Esophagus mucosa (tissue), 1 donor: ENCODE measurements at regions not wholly inside any gene's neighbourhood (a gene's known extent, or its start where the extent isn't known, plus 50 kb on each side); places are given as distances from the start of the nearest gene placed in this dataset.
"Not testable (repeated sequence)": the region's sequence is repeated elsewhere in the genome, so short reads cannot be mapped to it uniquely, and the experiment has no call there.

Source experiments
- ATAC-seq: fragments of 200-7000 bp; cut with Tn5 transposase; one replicate; pipeline ENCODE4 v1.9.1; 2020
- donor health status: DM: yes; HTN: yes; CAD: no.

DNA sequence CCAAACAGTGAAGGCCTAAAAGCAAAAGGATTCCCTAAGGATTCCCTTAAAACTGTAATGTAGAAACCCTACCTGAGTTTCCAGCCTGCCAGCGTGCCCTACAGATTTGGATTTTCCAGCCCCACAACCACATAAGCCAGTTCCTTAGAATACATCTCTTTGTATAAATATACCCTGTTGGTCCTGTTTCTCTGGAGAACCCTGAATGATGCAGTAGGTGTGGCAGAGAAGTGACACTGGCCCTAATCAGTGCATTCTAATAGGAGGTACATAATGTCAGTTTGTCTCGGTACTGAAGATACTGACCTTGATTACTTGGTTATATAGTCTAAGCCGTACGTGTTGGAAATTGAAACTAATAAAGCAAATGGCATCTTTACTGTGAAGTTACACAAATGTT is 707.8 kb upstream of the SLC35B3 start:
- ATAC-seq = peak; percentile 91

- ATAC-seq = no peak
Measured at GRCh38 chr6:9140951-9141460, 705.7 kb upstream of the SLC35B3 start.

DNA sequence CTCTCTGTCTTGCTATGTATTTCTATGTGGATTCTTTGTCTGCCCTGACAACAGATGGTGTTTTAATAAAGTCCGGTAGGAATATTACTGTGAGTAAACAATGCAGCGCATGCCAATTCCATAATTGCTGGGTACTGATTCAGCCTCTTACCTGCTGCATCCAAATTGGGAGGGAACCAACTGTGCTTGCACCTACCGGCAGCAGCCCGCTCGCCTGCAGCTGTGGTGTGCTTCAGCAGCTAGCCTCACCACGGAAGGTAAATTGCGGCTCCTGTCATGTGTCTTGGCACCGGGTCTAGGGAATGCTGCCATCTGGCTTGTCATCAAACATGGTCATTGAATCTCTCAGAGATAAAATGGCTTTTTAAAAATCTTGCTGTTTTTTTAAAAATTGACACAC is 704.8 kb upstream of the SLC35B3 start:
- peak; percentile 71 for ATAC-seq

- ATAC-seq = no peak
Measured at GRCh38 chr6:9139746-9140145, 704.4 kb upstream of the SLC35B3 start.

GRCh38 chr6:9138936-9139335 is 703.6 kb upstream of the SLC35B3 start:
- no peak for ATAC-seq

GRCh38 chr6:9136141-9136822 is 700.9 kb upstream of the SLC35B3 start:
- ATAC-seq = no peak

- ATAC-seq = peak; percentile 48
Measured at GRCh38 chr6:9131616-9132015, 696.3 kb upstream of the SLC35B3 start.

DNA sequence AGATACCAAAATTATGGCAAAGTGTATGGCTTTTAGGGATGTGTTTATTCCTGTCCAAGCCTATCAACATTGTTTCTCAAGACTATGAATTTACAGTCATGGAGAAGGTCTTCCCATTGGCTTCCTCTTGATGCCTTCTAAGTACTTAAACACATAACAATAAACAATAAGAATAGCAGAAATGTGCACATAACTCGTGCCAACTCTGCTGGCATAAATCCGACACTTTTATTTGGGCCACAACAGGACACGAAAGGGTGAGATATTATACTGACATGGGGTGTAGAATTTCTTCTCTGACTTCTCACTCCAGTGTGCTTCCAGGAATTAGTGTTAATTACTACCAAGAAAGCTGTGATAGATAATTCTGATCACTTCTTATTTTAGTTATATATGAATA is 695.9 kb upstream of the SLC35B3 start:
- ATAC-seq = no peak

DNA sequence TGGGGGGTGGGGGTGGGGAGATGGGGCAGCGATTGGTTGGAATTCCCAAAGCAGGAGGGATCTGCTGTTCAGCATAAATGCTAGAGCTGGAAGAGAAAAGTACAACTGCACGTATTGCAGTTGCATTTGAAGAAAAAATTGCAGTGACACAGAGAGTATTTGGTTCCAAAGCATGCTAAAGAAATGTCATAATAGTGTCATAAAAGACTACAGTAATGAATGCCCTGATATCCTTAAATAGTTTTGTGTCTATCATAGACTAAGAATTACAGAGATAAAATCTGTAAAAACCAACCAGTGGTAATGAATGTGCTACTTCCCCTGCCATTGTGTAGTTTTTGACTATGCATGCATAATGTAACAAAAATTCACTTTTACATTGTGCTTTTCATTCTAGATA is 693.6 kb upstream of the SLC35B3 start:
- ATAC-seq = no peak

DNA sequence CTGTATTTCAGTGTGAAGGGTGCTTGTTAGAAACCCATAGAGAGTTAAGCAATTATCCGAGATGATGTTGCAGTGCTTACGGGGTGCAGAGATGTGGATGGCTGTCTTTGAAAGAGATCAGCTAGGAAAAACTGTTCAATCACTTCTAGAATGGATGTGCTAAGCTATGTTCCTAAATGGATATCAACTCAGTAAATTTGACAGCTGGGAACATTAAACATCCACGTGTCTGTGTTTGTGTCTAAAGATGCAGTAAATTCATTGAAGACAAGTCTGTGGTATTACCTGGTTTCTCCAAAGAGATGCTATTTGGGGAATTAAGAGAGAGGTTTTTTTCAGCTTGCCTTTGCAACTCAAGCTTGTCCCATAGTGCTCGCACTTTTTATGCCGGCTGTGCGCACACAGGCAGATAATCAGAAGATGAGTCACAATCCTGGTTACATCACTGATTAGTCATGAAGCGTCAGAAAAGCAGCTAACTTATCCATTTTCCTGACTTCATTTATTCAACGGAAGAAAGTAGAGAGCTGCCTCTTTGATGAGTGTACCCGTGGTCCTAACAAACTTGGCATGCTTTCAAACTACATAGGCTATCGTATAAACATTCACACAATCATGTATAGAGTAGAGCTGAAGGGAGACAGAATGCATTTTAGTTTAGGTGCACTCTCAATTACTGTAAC is 691.7 kb upstream of the SLC35B3 start:
- peak; percentile 72 for ATAC-seq

DNA sequence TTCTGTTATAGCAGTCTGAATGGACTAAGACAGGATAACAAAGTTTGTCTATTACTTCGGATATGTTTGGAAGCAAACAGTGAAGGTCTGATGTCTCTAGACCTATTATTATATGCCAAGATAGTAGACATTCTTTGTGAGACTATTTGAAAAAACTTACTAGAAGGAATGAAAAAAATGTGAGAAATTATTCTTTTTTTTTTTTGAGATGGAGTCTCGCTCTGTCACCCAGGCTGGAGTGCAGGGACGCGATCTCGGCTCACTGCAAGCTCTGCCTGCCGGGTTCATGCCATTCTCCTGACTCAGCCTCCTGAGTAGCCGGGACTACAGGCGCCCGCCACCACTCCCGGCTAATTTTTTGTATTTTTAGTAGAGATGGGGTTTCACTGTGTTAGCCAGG is 690.7 kb upstream of the SLC35B3 start:
- not testable (repeated sequence) for ATAC-seq

DNA sequence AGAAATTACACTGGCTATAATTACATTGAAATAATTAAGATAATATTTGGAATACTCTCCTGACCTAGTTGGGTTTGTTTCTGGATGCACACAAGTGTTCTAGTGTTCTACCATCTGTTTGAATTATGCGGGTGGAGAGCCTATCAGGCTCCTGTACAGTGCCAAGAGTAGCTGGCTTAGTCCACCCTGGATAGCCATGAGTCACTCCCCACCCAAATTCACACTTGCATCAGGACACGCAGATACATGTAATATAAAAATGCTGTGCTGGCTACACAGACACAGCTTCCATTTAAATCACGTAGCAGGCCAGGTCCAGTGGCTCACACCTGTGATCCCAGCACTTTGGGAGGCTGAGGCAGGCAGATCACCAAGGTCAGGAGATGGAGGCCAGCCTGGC is 686.2 kb upstream of the SLC35B3 start:
- ATAC-seq = peak; percentile 91

GRCh38 chr6:9116026-9116425 is 680.7 kb upstream of the SLC35B3 start:
- no peak for ATAC-seq

DNA sequence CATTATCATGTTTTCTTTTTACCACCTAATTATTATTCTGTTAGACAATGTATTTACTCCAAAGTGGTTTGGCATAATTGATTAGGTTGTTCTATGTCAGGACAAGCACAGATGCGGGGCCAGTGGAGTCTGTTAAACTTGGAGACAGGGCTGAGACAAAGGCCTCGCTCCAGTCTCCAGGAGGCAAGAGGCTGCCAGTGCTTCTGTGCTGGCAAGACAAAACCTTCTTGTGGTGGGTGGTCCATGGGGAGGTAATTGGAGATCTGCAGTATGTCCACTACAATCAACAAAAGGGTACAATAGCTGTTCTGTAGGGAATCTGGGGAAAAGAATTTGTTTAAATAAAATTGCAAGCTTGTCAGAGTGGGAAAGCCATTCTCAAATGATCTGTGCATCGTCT is 677.2 kb upstream of the SLC35B3 start:
- ATAC-seq = no peak

- ATAC-seq = no peak
Measured at GRCh38 chr6:9103876-9104521, 668.7 kb upstream of the SLC35B3 start.

DNA sequence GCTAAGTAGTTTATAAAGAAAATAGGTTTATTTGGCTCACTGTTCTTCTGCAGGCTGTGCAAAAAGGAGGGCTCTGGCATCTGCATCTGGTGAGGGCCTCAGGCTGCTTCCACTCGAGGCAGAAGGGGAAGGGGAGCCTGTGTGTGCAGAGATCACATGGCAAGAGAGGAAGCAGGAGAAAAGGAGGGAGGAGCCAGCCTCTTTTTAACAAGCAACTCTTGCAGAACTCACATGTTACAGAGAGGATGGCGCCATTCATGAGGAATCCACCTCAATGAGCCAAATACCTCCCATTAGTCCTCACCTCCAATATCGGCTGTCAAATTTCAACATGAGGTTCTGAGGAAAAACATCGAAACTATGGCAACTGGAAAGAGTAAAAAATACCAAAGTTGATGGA is 666.6 kb upstream of the SLC35B3 start:
- no peak for ATAC-seq

DNA sequence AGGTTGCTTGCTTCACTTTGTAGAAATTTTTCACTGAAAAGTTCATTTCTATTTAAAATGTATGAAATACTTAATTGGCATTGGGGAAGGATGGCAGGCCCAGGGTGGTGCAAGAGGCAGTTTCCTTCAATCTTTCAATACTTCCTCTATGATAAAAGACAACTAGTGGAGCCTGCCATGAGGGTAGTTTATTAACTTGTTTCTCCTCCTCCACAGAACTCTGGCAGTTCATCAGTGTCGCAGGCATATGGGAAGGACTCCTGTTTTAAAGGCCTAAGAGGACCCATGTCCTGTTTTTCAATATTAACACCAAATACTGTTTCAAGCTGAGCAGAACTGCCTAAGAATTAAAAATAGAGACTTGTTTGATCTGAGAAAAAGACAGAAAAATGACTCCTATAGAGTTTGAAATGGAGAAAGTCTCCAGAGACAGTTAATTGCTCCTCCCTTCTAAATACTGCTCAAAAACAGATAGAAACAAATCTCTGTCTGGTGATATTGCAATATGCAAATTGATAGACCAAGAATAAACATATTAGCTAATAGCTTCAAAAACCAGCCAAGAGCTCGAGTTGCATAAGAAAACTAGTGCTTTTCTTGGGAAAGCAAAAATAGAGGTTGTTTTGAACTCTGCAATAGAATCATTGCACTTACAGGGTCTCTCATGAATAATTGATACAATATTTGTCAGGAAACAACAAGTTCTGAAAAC is 665.7 kb upstream of the SLC35B3 start:
- no peak for ATAC-seq

GRCh38 chr6:9095729-9096128 is 660.4 kb upstream of the SLC35B3 start:
- no peak for ATAC-seq

- ATAC-seq = no peak
Measured at GRCh38 chr6:9095137-9095536, 659.8 kb upstream of the SLC35B3 start.

DNA sequence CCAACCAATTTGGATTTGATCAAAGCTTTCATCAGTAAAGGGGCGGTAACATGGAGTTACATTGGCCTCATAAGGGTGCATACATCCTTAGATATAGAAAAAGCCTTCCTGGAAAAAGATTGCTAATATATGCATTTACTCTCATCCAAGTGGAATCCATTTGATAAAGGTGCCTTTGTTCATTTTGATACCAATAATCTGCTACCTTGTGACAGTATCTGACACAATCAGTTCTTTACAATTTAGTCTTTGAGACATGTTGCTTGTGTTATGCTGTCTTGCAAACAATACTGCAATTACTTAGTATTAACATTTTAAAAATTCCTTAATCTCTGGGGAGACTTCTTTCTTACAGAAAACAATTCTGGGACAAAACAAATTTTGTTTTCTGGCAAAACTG is 654.4 kb upstream of the SLC35B3 start:
- no peak for ATAC-seq

GRCh38 chr6:9087470-9087869 is 652.1 kb upstream of the SLC35B3 start:
- no peak for ATAC-seq

DNA sequence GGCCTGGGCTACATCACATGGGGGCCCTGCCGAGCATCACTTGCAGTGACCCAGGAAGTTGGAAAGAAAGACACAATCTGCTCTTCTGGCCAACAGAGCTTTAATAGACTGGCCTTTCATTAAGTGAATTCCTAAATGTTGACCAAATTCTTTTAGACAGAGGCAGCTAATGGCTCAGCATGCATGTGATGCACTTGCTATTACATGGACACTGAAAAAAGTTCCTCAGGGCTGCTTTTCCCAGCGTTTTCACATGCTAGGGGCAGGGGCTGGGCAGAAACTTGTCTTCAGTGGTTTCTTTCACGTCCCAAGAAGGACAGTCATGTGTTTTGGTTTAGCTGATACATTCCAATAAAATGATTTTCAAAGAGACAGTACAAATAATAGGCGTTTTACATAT is 651.0 kb upstream of the SLC35B3 start:
- ATAC-seq = no peak

- no peak for ATAC-seq
Measured at GRCh38 chr6:9085709-9086070, 650.3 kb upstream of the SLC35B3 start.
